Astrocyte of the spinal cord (primary cell): ENCODE measurements at regions not wholly inside any gene's neighbourhood (a gene's known extent, or its start where the extent isn't known, plus 50 kb on each side); places are given as distances from the start of the nearest gene placed in this dataset.

ENCODE experiments used
- DNase-seq: peaks from one replicate; pipeline ENCODE4 v3.0.0; 2011; ENCODE audit warnings: low read depth, low spot score
- H3K4me3 ChIP-seq: 2 replicates; pipeline ENCODE4 v1.5.1; 2011; ENCODE audit warnings: low read depth, mild to moderate bottlenecking, low read length, moderate library complexity
- CTCF ChIP-seq: IDR thresholded peaks from 2 replicates; pipeline ENCODE4 v1.5.1; 2012; ENCODE audit warnings: low read depth, mild to moderate bottlenecking, low read length, inconsistent platforms
- in situ Hi-C: cut with HindIII; loops from 2 replicates; pipeline ENCODE4 v1.10.0; 2017; ENCODE audit warnings: low sequenced_read_pairs

GRCh38 chr6:130274007-130274406 is 51.3 kb upstream of the SAMD3 start:
- TF ChIP-seq CTCF = no peak
- in situ Hi-C loops = no loop called here
- no peak for DNase-seq
- no peak overlapping the region for H3K4me3 ChIP-seq
